OCI-LY1 (cell line): ENCODE measurements at regions not wholly inside any gene's neighbourhood (a gene's known extent, or its start where the extent isn't known, plus 50 kb on each side); places are given as distances from the start of the nearest gene placed in this dataset.

Experiments
- EZH2 ChIP-seq: fragments of 200-600 bp; sonication (generic), shearing (Covaris generic); IDR thresholded peaks from 2 replicates; pipeline ENCODE4 v1.8.0; 2017; ENCODE audit warnings: borderline replicate concordance, mixed run types, mild to moderate bottlenecking, antibody characterized with exemption, low read length, moderate library complexity, mixed read lengths
- TF ChIP-seq, protein P1 (sequence below): fragments of 200-600 bp; sonication (generic), shearing (Covaris generic); IDR thresholded peaks from 2 replicates; pipeline ENCODE4 v1.5.1; 2017; ENCODE audit warnings: mild to moderate bottlenecking, antibody characterized with exemption, low read length, moderate library complexity, mixed read lengths

DNA sequence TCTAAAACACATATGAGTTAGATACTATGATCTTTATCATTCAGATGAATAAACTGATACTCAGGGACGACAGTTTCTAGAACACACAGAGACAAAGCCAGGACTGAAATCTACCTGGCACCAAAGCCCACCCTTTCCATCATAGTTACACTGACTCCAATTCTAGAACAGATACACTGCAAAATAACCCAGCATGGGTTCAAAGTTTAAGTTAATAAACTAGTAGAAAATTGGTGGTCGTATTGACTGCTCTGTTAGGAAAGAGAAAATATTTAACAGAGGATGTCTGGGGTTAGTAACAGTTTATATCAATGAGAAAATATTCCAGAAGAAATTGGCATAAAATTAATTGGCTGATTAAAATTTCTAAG is 60.8 kb upstream of the BCL9 start:
- no peak for TF ChIP-seq EZH2
- TF ChIP-seq, protein P1, sequence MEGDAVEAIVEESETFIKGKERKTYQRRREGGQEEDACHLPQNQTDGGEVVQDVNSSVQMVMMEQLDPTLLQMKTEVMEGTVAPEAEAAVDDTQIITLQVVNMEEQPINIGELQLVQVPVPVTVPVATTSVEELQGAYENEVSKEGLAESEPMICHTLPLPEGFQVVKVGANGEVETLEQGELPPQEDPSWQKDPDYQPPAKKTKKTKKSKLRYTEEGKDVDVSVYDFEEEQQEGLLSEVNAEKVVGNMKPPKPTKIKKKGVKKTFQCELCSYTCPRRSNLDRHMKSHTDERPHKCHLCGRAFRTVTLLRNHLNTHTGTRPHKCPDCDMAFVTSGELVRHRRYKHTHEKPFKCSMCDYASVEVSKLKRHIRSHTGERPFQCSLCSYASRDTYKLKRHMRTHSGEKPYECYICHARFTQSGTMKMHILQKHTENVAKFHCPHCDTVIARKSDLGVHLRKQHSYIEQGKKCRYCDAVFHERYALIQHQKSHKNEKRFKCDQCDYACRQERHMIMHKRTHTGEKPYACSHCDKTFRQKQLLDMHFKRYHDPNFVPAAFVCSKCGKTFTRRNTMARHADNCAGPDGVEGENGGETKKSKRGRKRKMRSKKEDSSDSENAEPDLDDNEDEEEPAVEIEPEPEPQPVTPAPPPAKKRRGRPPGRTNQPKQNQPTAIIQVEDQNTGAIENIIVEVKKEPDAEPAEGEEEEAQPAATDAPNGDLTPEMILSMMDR, result no peak
